HK-2 (cell line): ENCODE measurements at regions not wholly inside any gene's neighbourhood (a gene's known extent, or its start where the extent isn't known, plus 50 kb on each side); places are given as distances from the start of the nearest gene placed in this dataset.

Experiments
- DNase-seq: peaks from one replicate; pipeline ENCODE4 v3.0.0-alpha.2; 2018; ENCODE audit not compliant: unreplicated experiment

GRCh38 chr10:44618910-44619309, 234.0 kb upstream of the CXCL12 start:
- no peak for DNase-seq

- DNase-seq, result no peak
Observed at GRCh38 chr10:44619521-44619920, 234.6 kb upstream of the CXCL12 start.

- DNase-seq, result no peak
Observed at GRCh38 chr10:44619975-44620374, 235.1 kb upstream of the CXCL12 start.

- no peak for DNase-seq
Observed at GRCh38 chr10:44627591-44628354, 242.9 kb upstream of the CXCL12 start.

GRCh38 chr10:44628921-44629320, 244.0 kb upstream of the CXCL12 start:
- DNase-seq, result no peak

GRCh38 chr10:44635176-44635575, 250.3 kb upstream of the CXCL12 start:
- no peak for DNase-seq

- no peak for DNase-seq
Observed at GRCh38 chr10:44636625-44637024, 251.7 kb upstream of the CXCL12 start.

GRCh38 chr10:44640429-44640828, 255.5 kb upstream of the CXCL12 start:
- DNase-seq, result no peak

- no peak for DNase-seq
Observed at GRCh38 chr10:44647473-44647872, 262.6 kb upstream of the CXCL12 start.

GRCh38 chr10:44647877-44648542, 263.1 kb upstream of the CXCL12 start:
- DNase-seq, result peak; percentile 9

GRCh38 chr10:44650691-44651661, 260.2 kb upstream of the TMEM72 start:
- no peak for DNase-seq

- no peak for DNase-seq
Observed at GRCh38 chr10:44651834-44652233, 259.3 kb upstream of the TMEM72 start.

- DNase-seq, result no peak
Observed at GRCh38 chr10:44659320-44659719, 251.8 kb upstream of the TMEM72 start.

- DNase-seq, result no peak
Observed at GRCh38 chr10:44660271-44660670, 250.9 kb upstream of the TMEM72 start.

- DNase-seq, result no peak
Observed at GRCh38 chr10:44662051-44662450, 249.1 kb upstream of the TMEM72 start.

- no peak for DNase-seq
Observed at GRCh38 chr10:44668336-44668735, 242.8 kb upstream of the TMEM72 start.

GRCh38 chr10:44671319-44671718, 239.8 kb upstream of the TMEM72 start:
- DNase-seq, result no peak

- DNase-seq, result no peak
Observed at GRCh38 chr10:44673245-44673983, 237.7 kb upstream of the TMEM72 start.

GRCh38 chr10:44674536-44675386, 236.4 kb upstream of the TMEM72 start:
- DNase-seq, result no peak

GRCh38 chr10:44675387-44675874, 235.7 kb upstream of the TMEM72 start:
- no peak for DNase-seq
